ENCODE measurements at regions not wholly inside any gene's neighbourhood (a gene's known extent, or its start where the extent isn't known, plus 50 kb on each side); places are given as distances from the start of the nearest gene placed in this dataset.

DNA sequence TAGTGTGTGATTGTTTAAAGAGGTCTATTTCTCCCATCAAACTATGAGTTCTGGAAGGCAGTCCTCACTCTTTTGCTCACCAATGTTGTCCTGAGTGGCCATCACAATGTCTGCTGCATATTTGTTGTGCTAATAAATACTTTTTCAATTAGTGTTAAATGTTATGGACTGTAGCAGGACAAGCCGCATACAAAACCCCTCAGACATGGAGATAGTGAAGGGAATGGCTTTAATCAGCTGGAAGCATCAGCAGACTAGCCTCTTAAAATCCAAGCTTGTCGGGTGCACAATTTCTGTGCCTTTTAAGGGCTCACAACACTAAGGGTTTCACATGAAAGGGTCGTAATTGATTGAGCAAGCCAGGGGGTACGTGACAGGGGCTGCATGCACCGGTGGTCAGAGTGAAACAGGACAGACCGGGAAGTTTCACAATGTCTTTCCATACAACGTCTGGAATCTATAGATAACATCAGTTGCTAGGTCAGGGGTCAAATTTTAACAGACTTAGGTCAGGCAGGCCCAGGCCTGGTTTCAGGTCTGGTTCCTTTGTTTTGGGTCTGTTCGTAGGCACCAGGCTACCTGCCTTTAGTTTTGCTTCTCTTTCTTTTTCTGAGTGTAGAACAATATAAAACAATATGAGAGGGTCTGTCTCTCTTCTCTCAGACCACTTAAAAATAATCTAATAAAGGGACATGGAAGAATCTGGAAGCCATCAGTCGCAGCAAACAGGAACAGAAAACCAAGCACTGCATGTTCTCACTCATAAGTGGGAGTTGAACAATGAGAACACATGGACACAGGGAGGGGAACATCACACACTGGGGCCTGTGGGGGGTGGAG, 327.6 kb upstream of the HTR1E start:
- TF ChIP-seq YY1 (IDR thresholded peaks at IDR 0.05; ENCODE audit: insufficient read depth, insufficient read length) (no peak), ZNF274 (IDR thresholded peaks at IDR 0.05; ENCODE audit: low read depth, low read length) (no peak)

Data from NT2/D1 (cell line).